HG03575 (cell line): ENCODE measurements at regions not wholly inside any gene's neighbourhood (a gene's known extent, or its start where the extent isn't known, plus 50 kb on each side); places are given as distances from the start of the nearest gene placed in this dataset.
"Not testable (repeated sequence)": the region's sequence is repeated elsewhere in the genome, so short reads cannot be mapped to it uniquely, and the experiment has no call there.

Experiments used
- ATAC-seq: cut with Tn5 transposase; IDR thresholded peaks from one replicate; pipeline ENCODE4 v1.9.1; 2021; ENCODE audit not compliant: unreplicated experiment, insufficient number of reproducible peaks, low FRiP score; ENCODE audit errors: extremely low read depth

GRCh38 chr12:20024194-20024593, 344.1 kb upstream of the PDE3A start:
- no peak for ATAC-seq

- ATAC-seq, result no peak
Measured at GRCh38 chr12:20028033-20028432, 340.3 kb upstream of the PDE3A start.

DNA sequence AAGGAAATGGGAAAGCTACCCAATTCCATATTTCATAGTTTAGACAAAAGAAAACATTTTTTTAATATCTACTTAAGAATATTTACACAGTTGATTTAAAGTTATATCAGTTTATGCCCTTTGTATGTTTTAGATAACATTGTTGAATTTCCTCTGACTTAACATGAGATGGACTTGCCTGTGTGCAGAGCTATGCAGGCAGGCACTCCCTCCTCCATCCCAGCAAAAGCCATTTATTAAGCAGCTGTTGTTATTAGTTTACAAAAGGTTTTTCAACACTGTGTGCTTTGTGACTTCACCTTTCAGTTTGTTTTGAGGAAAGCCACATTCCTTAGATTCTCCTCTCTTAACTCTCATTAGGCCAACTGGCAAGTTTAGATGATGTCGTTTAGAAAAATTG, 337.5 kb upstream of the PDE3A start:
- no peak for ATAC-seq

GRCh38 chr12:20039562-20039961, 328.8 kb upstream of the PDE3A start:
- no peak for ATAC-seq

DNA sequence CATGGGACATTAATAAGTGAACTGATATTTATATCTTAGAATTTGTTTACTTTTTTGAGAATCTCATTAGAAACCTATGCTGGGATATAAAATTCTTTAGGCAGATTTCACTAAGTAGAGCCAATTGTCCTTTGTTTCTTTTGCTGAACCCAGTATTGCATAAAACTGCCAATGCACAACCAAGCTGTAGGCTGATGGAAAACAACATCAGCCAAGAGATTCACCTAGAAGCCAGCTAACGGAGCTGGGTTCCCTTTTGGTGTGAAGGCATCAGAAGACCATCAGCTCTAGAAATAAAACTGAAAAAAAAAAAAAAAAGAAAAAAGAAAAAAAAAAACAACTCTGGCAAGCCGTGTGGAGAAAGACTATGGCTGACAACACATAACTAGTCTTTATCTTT, 328.2 kb upstream of the PDE3A start:
- no peak for ATAC-seq

- no peak for ATAC-seq
Measured at GRCh38 chr12:20040831-20041230, 327.5 kb upstream of the PDE3A start.

DNA sequence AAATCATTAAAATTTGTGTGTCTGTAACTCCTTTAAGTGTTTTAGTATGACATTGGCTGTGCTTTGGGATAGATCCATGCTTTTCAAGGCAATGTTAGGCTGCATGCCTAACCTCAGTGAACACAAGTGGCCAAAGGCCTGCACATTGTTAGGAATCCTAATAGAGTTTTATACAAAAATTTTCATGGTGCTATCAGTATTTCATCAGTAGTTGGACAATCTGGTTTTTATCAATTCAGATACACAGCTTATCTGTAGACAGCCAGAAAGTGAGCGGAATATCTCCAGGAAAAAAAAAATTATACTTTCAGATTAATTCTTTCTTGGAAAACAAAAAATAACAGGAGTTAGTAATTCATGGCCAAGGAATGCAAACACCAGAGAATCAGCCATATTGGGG, 324.0 kb upstream of the PDE3A start:
- ATAC-seq, result no peak

GRCh38 chr12:20044846-20045245, 323.5 kb upstream of the PDE3A start:
- no peak for ATAC-seq

GRCh38 chr12:20047901-20048300, 320.4 kb upstream of the PDE3A start:
- ATAC-seq, result no peak

DNA sequence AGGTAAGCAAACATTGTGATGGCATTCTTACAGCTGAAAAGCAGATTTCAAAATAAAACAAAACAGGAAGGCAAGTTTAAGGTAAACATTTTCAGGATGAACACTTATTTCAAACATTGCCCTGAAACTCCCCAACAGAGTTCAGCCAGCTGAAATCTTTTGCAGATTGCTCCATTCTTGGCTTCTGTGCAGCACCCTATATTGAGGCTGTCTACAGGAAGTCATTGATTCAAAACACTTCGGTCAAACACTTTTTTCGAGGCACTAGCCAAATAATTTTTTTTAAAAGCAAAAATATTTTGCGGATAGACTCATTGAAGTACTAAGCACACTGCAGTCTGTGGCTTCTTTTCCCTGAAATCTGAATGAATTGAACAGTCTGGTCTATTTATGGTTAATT, 318.1 kb upstream of the PDE3A start:
- no peak for ATAC-seq

DNA sequence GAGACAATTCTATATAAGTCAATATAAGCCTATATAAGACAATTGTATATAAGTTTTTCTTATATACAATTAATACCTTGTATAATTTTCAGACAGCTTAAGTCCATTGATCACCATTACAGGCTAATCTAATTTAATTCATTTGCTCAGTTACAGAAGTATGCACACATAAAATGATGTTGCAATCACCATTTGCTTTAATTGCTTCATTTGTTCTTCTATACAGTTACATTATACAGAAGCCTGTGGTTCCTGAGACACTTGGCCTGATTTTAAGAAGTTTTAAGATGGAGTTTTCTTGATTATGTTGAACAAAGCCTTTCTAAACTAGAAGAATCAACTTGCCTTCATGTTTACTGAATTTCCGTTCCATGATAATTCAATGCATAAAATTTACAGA, 314.6 kb upstream of the PDE3A start:
- no peak for ATAC-seq

DNA sequence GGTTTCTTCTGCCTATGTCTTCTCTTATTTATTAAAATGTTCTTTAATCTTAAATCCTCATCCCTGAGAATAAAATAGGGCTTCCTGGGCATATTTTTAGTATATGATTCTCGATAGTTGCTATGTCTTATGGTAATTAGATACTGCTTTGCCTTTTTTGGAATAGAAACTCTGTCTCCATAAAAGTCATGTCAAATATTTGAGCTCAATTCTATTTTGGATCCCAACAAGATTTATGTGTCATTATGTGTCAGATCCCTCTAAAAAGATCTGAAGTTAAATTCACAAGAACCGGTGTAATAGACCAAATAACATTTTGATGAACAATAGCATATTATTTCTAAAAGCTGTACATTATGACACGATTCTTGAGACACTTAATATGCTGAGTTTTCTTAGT, 312.5 kb upstream of the PDE3A start:
- ATAC-seq, result no peak

DNA sequence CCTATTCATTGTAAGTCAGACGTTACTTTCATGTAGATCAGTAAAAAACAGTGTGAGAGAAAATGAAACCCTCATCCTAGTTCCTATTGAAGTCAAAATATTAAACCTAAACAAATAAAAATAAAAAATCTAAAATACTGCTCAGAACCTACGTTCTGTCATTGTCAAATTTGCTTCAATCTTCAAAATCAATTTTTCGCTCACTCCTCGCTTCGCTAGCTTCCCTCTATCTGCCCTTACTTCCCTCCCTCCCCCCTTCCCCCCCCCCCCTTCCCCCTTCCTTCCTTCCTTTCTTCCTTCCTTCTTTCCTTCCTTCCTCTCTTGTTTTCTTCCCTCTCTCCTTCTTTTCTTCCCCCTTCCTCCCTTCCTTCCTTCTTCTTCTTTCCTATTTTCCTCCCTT, 310.9 kb upstream of the PDE3A start:
- no peak for ATAC-seq

DNA sequence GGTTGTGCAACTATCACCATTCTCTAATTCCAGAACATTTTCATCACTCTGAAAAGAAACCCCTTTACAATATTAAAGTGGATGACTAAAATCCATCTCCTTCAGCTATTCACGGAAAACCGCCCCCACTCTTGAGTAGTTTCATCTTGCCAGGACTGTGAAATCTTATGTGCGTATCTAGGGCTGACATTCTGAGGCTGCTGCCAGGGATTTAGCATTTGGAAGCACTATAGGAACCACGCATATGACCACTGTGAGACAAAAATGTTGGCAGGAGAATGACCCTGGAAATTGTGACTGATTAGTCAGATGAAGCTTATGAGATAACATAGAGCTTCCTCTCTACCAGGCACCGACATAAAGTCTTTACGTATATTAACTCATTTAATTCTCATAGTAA, 305.2 kb upstream of the PDE3A start:
- ATAC-seq, result no peak

DNA sequence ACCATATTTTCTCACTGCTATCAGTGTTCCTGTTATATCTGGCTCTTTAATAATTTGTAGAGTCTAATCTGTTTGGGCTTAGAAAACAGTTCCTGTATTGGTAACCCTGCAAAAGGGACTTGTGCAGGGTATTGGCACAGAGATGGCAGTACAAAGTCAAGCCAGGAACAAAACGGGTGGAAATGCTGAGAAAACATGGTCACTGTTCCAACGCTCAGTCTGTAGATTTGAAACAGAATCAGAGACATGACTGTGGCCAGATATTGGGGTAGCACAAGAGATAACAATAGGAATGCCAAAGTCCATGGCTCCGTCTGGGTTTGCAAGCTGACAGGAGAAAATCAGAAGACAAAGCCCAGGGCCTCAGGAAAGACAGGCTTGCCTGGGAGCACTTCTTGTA, 290.7 kb upstream of the PDE3A start:
- ATAC-seq, result no peak

GRCh38 chr12:20089077-20089476, 279.3 kb upstream of the PDE3A start:
- no peak for ATAC-seq

- ATAC-seq, result not testable (repeated sequence)
Measured at GRCh38 chr12:20093190-20093810, 275.0 kb upstream of the PDE3A start.

DNA sequence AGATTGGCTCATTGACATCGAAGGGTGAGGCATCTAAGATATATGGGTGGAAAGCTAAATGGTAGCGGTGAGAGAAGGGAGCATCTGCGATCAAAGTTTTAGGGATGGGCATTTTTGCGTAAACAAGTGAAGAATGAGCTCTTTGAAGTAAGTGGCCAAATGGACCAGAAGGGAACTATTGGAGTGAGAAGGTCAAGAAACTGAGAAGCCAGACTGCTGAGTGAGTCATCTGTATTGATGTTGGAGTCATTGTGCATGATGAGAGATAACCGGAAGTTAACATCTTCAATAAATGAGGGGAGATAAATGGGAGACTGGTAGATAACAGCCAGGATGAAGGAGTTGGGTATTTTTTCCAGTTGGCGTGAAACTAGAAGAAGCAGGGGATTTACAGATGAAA, 271.9 kb upstream of the PDE3A start:
- no peak for ATAC-seq

- no peak for ATAC-seq
Measured at GRCh38 chr12:20097626-20098025, 270.7 kb upstream of the PDE3A start.

DNA sequence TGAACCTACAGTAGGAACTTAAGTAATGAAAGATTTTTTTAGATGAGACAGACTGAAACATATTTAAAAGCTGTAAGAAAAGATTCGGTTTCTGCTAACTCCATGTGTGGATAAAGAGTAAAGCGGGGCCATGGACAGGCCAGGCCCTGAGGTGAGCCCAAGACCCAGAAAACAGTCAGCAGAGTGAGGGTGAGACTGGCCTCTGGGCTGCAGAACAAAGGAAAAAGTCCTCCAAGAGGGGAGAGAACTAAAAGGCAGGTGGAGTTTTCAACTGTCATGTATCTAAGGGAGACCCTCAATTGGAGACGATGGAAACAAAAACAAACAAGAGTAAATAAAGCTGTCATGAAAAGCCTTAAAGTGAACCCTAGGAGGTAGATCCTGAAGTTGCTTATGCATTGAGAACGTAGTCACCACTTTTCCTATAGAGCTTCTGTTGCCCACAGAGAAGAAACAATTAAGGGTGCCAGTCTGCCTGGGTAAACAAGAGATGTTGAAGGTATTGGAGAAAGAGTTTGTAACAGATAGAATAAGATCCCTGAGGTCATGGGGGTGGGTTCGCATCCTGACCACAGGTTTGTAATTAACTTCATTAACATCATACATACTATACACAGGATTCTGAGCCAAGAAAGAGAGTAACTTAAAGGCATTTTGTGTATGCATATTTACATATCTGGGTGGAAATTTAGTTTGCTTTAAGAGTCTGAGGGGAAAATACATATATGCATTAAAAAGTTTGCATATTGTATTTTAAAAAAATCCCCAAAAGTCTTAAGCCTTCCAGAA, 268.7 kb upstream of the PDE3A start:
- no peak for ATAC-seq

DNA sequence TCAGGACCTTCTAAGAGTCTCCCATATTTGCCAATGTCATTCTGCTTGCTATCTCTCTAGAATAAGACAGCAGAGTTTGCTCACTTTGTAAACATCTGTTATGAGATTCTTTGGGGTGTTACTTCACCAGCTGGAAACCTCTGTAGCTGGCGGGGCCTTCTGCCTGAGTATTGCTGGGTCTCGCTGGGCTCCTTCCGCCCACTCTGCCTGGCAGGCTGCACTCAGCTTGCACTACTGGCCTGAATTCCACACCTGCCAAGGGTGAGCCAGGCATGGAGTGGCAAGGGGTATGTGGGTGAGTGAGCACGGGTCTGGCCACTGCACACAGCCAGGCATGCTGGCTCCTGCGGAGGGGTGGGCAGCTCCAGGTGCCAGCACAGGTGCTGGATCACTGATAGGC, 267.3 kb upstream of the PDE3A start:
- no peak for ATAC-seq
